ENCODE measurements at regions not wholly inside any gene's neighbourhood (a gene's known extent, or its start where the extent isn't known, plus 50 kb on each side); places are given as distances from the start of the nearest gene placed in this dataset.

DNA sequence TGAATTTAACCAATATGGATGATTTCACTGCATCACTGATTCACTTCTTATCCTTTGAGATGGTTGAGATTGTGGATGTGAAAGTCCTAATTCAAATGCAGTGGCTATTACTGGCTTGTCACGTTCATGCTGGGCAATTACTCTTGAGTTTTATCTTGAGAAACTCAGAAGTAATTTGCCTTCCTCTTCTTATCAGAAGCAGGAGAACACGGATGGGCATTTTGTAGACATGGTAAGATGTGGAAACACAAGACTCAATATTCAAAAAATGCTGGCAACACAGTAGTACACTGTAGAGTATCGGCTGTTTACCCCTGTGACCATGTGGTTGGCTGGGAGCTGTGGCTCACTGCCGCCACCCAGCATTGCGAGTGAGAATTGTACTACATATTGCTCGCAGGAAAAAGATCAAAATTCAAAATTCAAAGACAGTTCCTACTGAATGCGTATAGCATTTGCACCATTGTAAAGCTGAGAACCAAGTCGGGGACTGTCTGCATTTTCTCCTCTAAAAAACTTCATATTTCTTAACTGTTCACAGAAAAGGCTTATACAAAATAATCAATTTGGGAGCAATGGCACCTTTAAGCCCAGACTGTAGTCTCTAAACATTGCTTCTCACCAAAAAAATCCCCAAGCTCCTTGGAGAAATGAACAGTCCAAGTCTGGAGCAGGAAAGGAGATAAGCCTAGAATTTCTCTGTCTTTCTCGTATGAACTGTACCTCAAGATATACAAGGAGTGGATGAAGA, 61.9 kb upstream of the ELOVL5 start:
- no peaks in the 10 kb centered on the region for H4K20me1 ChIP-seq (ENCODE audit: low read length)
- H3F3A ChIP-seq (ENCODE audit: low read length, unreplicated experiment) = no peaks in the 10 kb centered on the region
- H3K9ac ChIP-seq (ENCODE audit: low read length) = no peak overlapping the region
- no peak for TF ChIP-seq EZH2phosphoT487 (IDR thresholded peaks at IDR 0.05; ENCODE audit: borderline replicate concordance, low read length)
- TF ChIP-seq, protein P1, sequence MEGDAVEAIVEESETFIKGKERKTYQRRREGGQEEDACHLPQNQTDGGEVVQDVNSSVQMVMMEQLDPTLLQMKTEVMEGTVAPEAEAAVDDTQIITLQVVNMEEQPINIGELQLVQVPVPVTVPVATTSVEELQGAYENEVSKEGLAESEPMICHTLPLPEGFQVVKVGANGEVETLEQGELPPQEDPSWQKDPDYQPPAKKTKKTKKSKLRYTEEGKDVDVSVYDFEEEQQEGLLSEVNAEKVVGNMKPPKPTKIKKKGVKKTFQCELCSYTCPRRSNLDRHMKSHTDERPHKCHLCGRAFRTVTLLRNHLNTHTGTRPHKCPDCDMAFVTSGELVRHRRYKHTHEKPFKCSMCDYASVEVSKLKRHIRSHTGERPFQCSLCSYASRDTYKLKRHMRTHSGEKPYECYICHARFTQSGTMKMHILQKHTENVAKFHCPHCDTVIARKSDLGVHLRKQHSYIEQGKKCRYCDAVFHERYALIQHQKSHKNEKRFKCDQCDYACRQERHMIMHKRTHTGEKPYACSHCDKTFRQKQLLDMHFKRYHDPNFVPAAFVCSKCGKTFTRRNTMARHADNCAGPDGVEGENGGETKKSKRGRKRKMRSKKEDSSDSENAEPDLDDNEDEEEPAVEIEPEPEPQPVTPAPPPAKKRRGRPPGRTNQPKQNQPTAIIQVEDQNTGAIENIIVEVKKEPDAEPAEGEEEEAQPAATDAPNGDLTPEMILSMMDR (conservative IDR thresholded peaks at IDR 0.05; ENCODE audit: low read depth, low read length) = peak; percentile 93
- no peak for TF ChIP-seq EZH2 (IDR thresholded peaks at IDR 0.05; ENCODE audit: low read length, unreplicated experiment)
- ChIA-PET CTCF (interaction anchor here (0.5 to 1.3 kb wide), 4 partner anchors 12 to 308 kb away, joined by 3 to 4 read pairs (median 4); no protein-coding TSS in a partner anchor), POLR2A (ENCODE audit: unreplicated experiment) (no interaction called here)
- H2AFZ ChIP-seq (ENCODE audit: low read length) = peak overlapping the region; percentile 56
- H3K79me2 ChIP-seq (ENCODE audit: low read length) = no peaks in the 10 kb centered on the region
- H3K4me2 ChIP-seq (ENCODE audit: low read length) = peak overlapping the region; percentile 32; the same call in 1 of the 2 replicates
- peaks cover 3% of the 10 kb centered on the region; the same call in 1 of the 2 replicates for H3K4me1 ChIP-seq (ENCODE audit: insufficient read depth, low read length)
- H3K4me3 ChIP-seq (ENCODE audit: low read length) = no peak overlapping the region
- no peaks in the 10 kb centered on the region for H3K36me3 ChIP-seq (ENCODE audit: low read depth, low read length)
- no peaks in the 10 kb centered on the region for H3K9me3 ChIP-seq (ENCODE audit: low read length)
- H3K27ac ChIP-seq (ENCODE audit: low read length) = no peak overlapping the region
- intact Hi-C loops (cut with micrococcal nuclease) = loop anchor here (1.0 to 2.0 kb wide), 4 partner anchors 61 to 306 kb away; no protein-coding TSS in a partner anchor
- ATAC-seq (peak; percentile 94), DNase-seq (peak; percentile 71)
- no peaks in the 10 kb centered on the region for H3K27me3 ChIP-seq (ENCODE audit: low read length)
- no TSS peak for BruUV-seq (replicated peaks)
- H3K9me2 ChIP-seq (replicated peaks; ENCODE audit: low read length) = no peaks in the 10 kb centered on the region

DNA sequence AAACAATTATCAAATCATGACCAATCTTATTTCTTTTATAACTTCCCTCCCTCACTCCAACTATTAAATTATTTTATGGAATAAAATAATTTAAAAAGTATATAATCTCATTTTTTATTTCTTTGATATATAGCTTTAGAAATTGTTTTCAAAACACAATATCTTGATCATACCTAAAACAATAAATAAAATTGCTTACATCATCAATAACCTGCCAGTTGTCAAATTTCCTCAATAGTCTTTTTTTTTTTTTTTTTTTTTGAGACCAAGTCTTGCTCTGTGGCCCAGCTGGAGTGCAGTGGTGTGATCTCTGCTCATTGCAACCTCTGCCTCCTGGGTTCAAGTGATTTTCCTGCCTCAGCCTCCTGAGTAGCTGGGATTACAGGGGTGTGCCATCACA, 60.1 kb upstream of the ELOVL5 start:
- no peak overlapping the region for H3K27ac ChIP-seq (ENCODE audit: low read length)
- ChIA-PET POLR2A (ENCODE audit: unreplicated experiment) (no interaction called here), CTCF (no interaction called here)
- no peaks in the 10 kb centered on the region for H4K20me1 ChIP-seq (ENCODE audit: low read length)
- DNase-seq (no peak), ATAC-seq (no peak)
- H3K36me3 ChIP-seq (ENCODE audit: low read depth, low read length) = no peaks in the 10 kb centered on the region
- no peaks in the 10 kb centered on the region for H3K9me3 ChIP-seq (ENCODE audit: low read length)
- H3K27me3 ChIP-seq (ENCODE audit: low read length) = no peaks in the 10 kb centered on the region
- intact Hi-C loops (cut with micrococcal nuclease) = no loop called here
- BruUV-seq (replicated peaks) = no TSS peak
- no peak overlapping the region for H3K9ac ChIP-seq (ENCODE audit: low read length)
- H3K4me3 ChIP-seq (ENCODE audit: low read length) = no peak overlapping the region
- H3K79me2 ChIP-seq (ENCODE audit: low read length) = no peaks in the 10 kb centered on the region
- peaks cover 3% of the 10 kb centered on the region; the same call in 1 of the 2 replicates for H3K4me1 ChIP-seq (ENCODE audit: insufficient read depth, low read length)
- no peaks in the 10 kb centered on the region for H3F3A ChIP-seq (ENCODE audit: low read length, unreplicated experiment)
- no peak overlapping the region for H3K4me2 ChIP-seq (ENCODE audit: low read length)
- no peaks in the 10 kb centered on the region for H3K9me2 ChIP-seq (replicated peaks; ENCODE audit: low read length)
- no peak overlapping the region for H2AFZ ChIP-seq (ENCODE audit: low read length)
- TF ChIP-seq EZH2phosphoT487 (IDR thresholded peaks at IDR 0.05; ENCODE audit: borderline replicate concordance, low read length) (no peak), EZH2 (IDR thresholded peaks at IDR 0.05; ENCODE audit: low read length, unreplicated experiment) (no peak)
- TF ChIP-seq, protein P1 (conservative IDR thresholded peaks at IDR 0.05; ENCODE audit: low read depth, low read length) = no peak

DNA sequence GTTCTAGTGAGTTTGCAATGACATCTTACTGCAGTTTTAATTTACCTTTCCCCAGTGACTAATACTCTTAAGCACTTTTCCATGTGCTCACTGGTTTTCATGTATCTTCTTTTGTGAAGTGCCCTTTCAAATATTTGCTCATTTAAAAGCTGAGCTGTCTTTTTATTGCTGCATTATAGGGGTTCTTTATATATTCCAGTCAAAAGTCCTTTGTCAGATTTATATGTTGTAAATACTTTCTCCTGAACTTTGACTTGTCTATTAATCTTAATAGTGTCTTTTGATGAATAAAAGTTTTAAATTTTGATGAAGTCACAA, 50.2 kb upstream of the ELOVL5 start:
- Histone ChIP-seq H4K20me1 (ENCODE audit: low read length) (no peaks in the 10 kb centered on the region), H3K27me3 (ENCODE audit: low read length) (no peaks in the 10 kb centered on the region), H3K36me3 (ENCODE audit: low read depth, low read length) (no peaks in the 10 kb centered on the region), H3K4me3 (ENCODE audit: low read length) (peak overlapping the region; percentile 46), H3K4me2 (ENCODE audit: low read length) (peak overlapping the region; percentile 74), H2AFZ (ENCODE audit: low read length) (peak overlapping the region; percentile 53), H3K9ac (ENCODE audit: low read length) (peak overlapping the region; percentile 35; the same call in 1 of the 2 replicates), H3K9me3 (ENCODE audit: low read length) (no peaks in the 10 kb centered on the region), H3K4me1 (ENCODE audit: insufficient read depth, low read length) (peaks cover 28% of the 10 kb centered on the region), H3K9me2 (replicated peaks; ENCODE audit: low read length) (no peaks in the 10 kb centered on the region), H3K27ac (ENCODE audit: low read length) (peak overlapping the region; percentile 80), H3F3A (ENCODE audit: low read length, unreplicated experiment) (peaks cover 9% of the 10 kb centered on the region), H3K79me2 (ENCODE audit: low read length) (no peaks in the 10 kb centered on the region)
- CTCF ChIA-PET = interaction anchor here (0.6 to 0.8 kb wide), 2 partner anchors 9 to 11 kb away, joined by 3 to 4 read pairs; no protein-coding TSS in a partner anchor
- BruUV-seq (replicated peaks) = no TSS peak
- intact Hi-C loops (cut with micrococcal nuclease) = loop anchor here (1.0 to 2.0 kb wide), 3 partner anchors 40 to 97 kb away; partner anchors contain the start of gene ELOVL5
- POLR2A ChIA-PET (ENCODE audit: unreplicated experiment) = interaction anchor here (0.6 kb wide), 1 partner anchor 50 kb away, joined by 4 read pairs; no protein-coding TSS in a partner anchor
- DNase-seq (peak; percentile 62), ATAC-seq (peak; percentile 81)
- TF ChIP-seq EZH2phosphoT487 (IDR thresholded peaks at IDR 0.05; ENCODE audit: borderline replicate concordance, low read length) (no peak), EZH2 (IDR thresholded peaks at IDR 0.05; ENCODE audit: low read length, unreplicated experiment) (no peak)
- TF ChIP-seq, protein P1 (conservative IDR thresholded peaks at IDR 0.05; ENCODE audit: low read depth, low read length) = no peak

Measured in PC-3 (cell line).